HepG2 (cell line): ENCODE measurements at regions not wholly inside any gene's neighbourhood (a gene's known extent, or its start where the extent isn't known, plus 50 kb on each side); places are given as distances from the start of the nearest gene placed in this dataset.

Experiments used
- BHLHE40 ChIP-seq: IDR thresholded peaks from 2 replicates; pipeline ENCODE4 v1.6.1; 2011; ENCODE audit warnings: low read length, improper control_type of control experiment
- ZNF367 ChIP-seq: sonication (generic); formaldehyde crosslinking; IDR thresholded peaks from 2 replicates; pipeline ENCODE4 v1.4.0; 2020; ENCODE audit warnings: missing genetic modification reagents, borderline replicate concordance
- ZNF768 ChIP-seq: sonication (generic); formaldehyde crosslinking; IDR thresholded peaks from 2 replicates; pipeline ENCODE4 v1.4.0; 2020; ENCODE audit warnings: missing genetic modification reagents

DNA sequence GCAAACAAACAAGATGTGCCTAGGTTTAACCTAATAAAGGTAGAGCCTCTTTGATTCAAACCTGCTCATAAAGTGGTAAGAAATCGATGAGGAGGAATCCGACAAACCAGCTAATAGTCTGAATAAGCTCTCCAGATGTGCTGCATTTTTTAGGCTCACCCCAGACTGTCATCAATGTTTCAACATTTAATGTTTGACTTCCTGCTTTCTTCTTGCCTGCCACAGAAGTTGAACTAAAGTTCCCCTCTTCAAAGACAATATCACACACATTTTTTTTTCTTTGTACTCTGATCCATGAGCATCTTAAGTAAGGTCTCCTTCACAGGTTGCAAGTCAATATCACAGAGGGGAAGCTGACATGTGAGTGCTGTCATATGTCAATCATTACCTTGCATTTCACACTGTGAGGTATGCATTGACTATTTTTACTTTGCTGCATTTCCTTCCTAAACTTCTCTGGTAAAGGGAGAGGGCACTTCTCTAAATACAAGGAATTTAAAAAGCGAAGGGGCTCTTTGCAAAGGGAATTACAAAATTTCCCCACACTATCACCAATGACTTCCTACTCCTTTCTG, 172.3 kb upstream of the MCTP2 start:
- TF ChIP-seq BHLHE40 (no peak), ZNF768 (CRISPR knock-in tag) (no peak), ZNF367 (CRISPR knock-in tag) (no peak)
